H9 (cell line): ENCODE measurements at regions not wholly inside any gene's neighbourhood (a gene's known extent, or its start where the extent isn't known, plus 50 kb on each side); places are given as distances from the start of the nearest gene placed in this dataset.

Experiments used
- DNase-seq: peaks from one replicate; pipeline ENCODE4 v3.0.0-alpha.2; 2017
- H2AFZ ChIP-seq: one replicate; pipeline ENCODE4 v1.6.1; 2013; ENCODE audit warnings: mild to moderate bottlenecking, low read length, control low read depth, moderate library complexity
- H2AK5ac ChIP-seq: 2 replicates; pipeline ENCODE4 v1.6.1; 2013; ENCODE audit warnings: low read length, control low read depth, mixed read lengths; ENCODE audit not compliant: insufficient read length
- H2BK120ac ChIP-seq: one replicate; pipeline ENCODE4 v1.6.1; 2013; ENCODE audit warnings: low read depth, mild to moderate bottlenecking, low read length, control low read depth, inconsistent platforms; ENCODE audit not compliant: poor library complexity, severe bottlenecking
- H2BK12ac ChIP-seq: 2 replicates; pipeline ENCODE4 v1.6.1; 2013; ENCODE audit warnings: low read length, control low read depth, mixed read lengths, low read depth; ENCODE audit not compliant: insufficient read length
- H2BK15ac ChIP-seq: 2 replicates; pipeline ENCODE4 v1.6.1; 2013; ENCODE audit warnings: low read depth, low read length, control low read depth
- H2BK20ac ChIP-seq: one replicate; pipeline ENCODE4 v1.6.1; 2013; ENCODE audit warnings: low read depth, mild to moderate bottlenecking, low read length, control low read depth, inconsistent platforms; ENCODE audit not compliant: poor library complexity, severe bottlenecking
- H2BK5ac ChIP-seq: 2 replicates; pipeline ENCODE4 v1.6.1; 2013; ENCODE audit warnings: low read length, control low read depth, mixed read lengths; ENCODE audit not compliant: insufficient read length
- H3K14ac ChIP-seq: 2 replicates; pipeline ENCODE4 v1.6.1; 2013; ENCODE audit warnings: low read length, control low read depth; ENCODE audit not compliant: insufficient read depth
- H3K18ac ChIP-seq: 2 replicates; pipeline ENCODE4 v1.6.1; 2013; ENCODE audit warnings: low read depth, mild to moderate bottlenecking, mixed read lengths, low read length, control low read depth; ENCODE audit not compliant: insufficient read length
- H3K23ac ChIP-seq: 2 replicates; pipeline ENCODE4 v1.6.1; 2013; ENCODE audit warnings: low read length, control low read depth, mixed read lengths, low read depth; ENCODE audit not compliant: insufficient read length
- H3K23me2 ChIP-seq: 2 replicates; pipeline ENCODE4 v1.6.1; 2013; ENCODE audit warnings: low read depth, mild to moderate bottlenecking, mixed read lengths, low read length, control low read depth; ENCODE audit not compliant: insufficient read length, poor library complexity, severe bottlenecking
- H3K27ac ChIP-seq: 2 replicates; pipeline ENCODE4 v1.5.1; 2013; ENCODE audit warnings: low read length, control low read depth, mixed read lengths, low read depth; ENCODE audit not compliant: insufficient read length
- H3K27me3 ChIP-seq: 2 replicates; pipeline ENCODE4 v1.6.1; 2013; ENCODE audit warnings: low read length, control low read depth, inconsistent platforms; ENCODE audit not compliant: insufficient read depth
- H3K4ac ChIP-seq: 2 replicates; pipeline ENCODE4 v1.6.1; 2013; ENCODE audit warnings: low read depth, mild to moderate bottlenecking, control low read depth, inconsistent platforms, low read length, moderate library complexity
- H3K4me1 ChIP-seq: 2 replicates; pipeline ENCODE4 v1.6.1; 2013; ENCODE audit warnings: low read length, control low read depth, inconsistent platforms; ENCODE audit not compliant: insufficient read depth
- H3K4me2 ChIP-seq: 2 replicates; pipeline ENCODE4 v1.6.1; 2013; ENCODE audit warnings: low read length, control low read depth, mixed read lengths; ENCODE audit not compliant: insufficient read length, insufficient read depth
- H3K56ac ChIP-seq: 2 replicates; pipeline ENCODE4 v1.6.1; 2013; ENCODE audit warnings: low read depth, mild to moderate bottlenecking, mixed read lengths, low read length, control low read depth; ENCODE audit not compliant: insufficient read length
- H3K79me1 ChIP-seq: 2 replicates; pipeline ENCODE4 v1.6.1; 2013; ENCODE audit warnings: low read depth, mild to moderate bottlenecking, moderate library complexity, low read length, control low read depth, inconsistent platforms; ENCODE audit not compliant: insufficient read depth, poor library complexity, severe bottlenecking
- H3K79me2 ChIP-seq: 2 replicates; pipeline ENCODE4 v1.6.1; 2013; ENCODE audit warnings: low read length, control low read depth, inconsistent platforms; ENCODE audit not compliant: insufficient read depth
- H3K9ac ChIP-seq: 2 replicates; pipeline ENCODE4 v1.6.1; 2013; ENCODE audit warnings: low read length, control low read depth, mixed read lengths; ENCODE audit not compliant: insufficient read length; ENCODE audit errors: extremely low read depth
- H3K9me3 ChIP-seq: one replicate; pipeline ENCODE4 v1.6.1; 2013; ENCODE audit warnings: low read depth, low read length, inconsistent platforms; ENCODE audit not compliant: control insufficient read depth
- H3T11ph ChIP-seq: one replicate; pipeline ENCODE4 v1.6.1; 2013; ENCODE audit warnings: mild to moderate bottlenecking, low read length, control low read depth, inconsistent platforms
- H4K20me1 ChIP-seq: one replicate; pipeline ENCODE4 v1.6.1; 2013; ENCODE audit not compliant: control insufficient read depth, insufficient read length, insufficient read depth
- H4K5ac ChIP-seq: 2 replicates; pipeline ENCODE4 v1.6.1; 2013; ENCODE audit warnings: low read depth, mild to moderate bottlenecking, mixed read lengths, low read length, control low read depth; ENCODE audit not compliant: insufficient read length
- H4K8ac ChIP-seq: replicated peaks from 2 replicates; pipeline ENCODE4 v1.6.1; 2013; ENCODE audit warnings: low read length, control low read depth, mixed read lengths, low read depth; ENCODE audit not compliant: insufficient read length
- H4K91ac ChIP-seq: 2 replicates; pipeline ENCODE4 v1.6.1; 2013; ENCODE audit warnings: low read depth, mild to moderate bottlenecking, moderate library complexity, mixed read lengths, low read length, control low read depth; ENCODE audit not compliant: insufficient read length
- H3K27ac Mint-ChIP-seq, 3 experiments: 2 replicates in 2 of 3; 3 replicates in 1 of 3; pipeline ENCODE4 v1.8.0; 2020 to 2021; ENCODE audit warnings: mixed read lengths in 3 of 3, mild to moderate bottlenecking in 1 of 3, moderate library complexity in 1 of 3
- H3K27me3 Mint-ChIP-seq: 2 replicates; pipeline ENCODE4 v1.8.0; 2021; ENCODE audit warnings: low read depth, mild to moderate bottlenecking, moderate library complexity, mixed read lengths
- H3K36me3 Mint-ChIP-seq, 3 experiments: 2 replicates in 2 of 3; 3 replicates in 1 of 3; pipeline ENCODE4 v1.8.0; 2020 to 2021; ENCODE audit warnings: low read depth in 3 of 3, mixed read lengths in 3 of 3; ENCODE audit not compliant: insufficient read depth in 1 of 3
- H3K4me1 Mint-ChIP-seq, 2 experiments: 2 replicates each; pipeline ENCODE4 v1.8.0; 2020; ENCODE audit warnings: mixed read lengths in 2 of 2
- H3K4me3 Mint-ChIP-seq, 2 experiments: 2 replicates in 1 of 2; 3 replicates in 1 of 2; pipeline ENCODE4 v1.8.0; 2020 to 2021; ENCODE audit warnings: mild to moderate bottlenecking in 2 of 2, mixed read lengths in 2 of 2, moderate library complexity in 1 of 2
- H3K9me3 Mint-ChIP-seq, 2 experiments: 2 replicates in 1 of 2; 3 replicates in 1 of 2; pipeline ENCODE4 v1.8.0; 2020; ENCODE audit warnings: mild to moderate bottlenecking in 2 of 2, mixed read lengths in 2 of 2, moderate library complexity in 1 of 2
- CTCF ChIP-seq: fragments of 200-600 bp; sonication (generic); conservative IDR thresholded peaks from 3 replicates; pipeline ENCODE4 v1.8.0; 2021; ENCODE audit warnings: antibody characterized with exemption, mild to moderate bottlenecking
- WGBS: extraction: QIAGEN DNeasy Blood & Tissue Kit; methylation state at CpG from one replicate; pipeline ENCODE4 v1.1.7; 2013; ENCODE audit warnings: missing lambda C conversion rate, low lambda C conversion rate, mixed read lengths; ENCODE audit not compliant: insufficient read length; ENCODE audit errors: extremely low coverage; 5-methylcytosine and 5-hydroxymethylcytosine counted together

GRCh38 chr18:1037776-1038175, 133.1 kb downstream of the ADCYAP1 start:
- H2BK20ac ChIP-seq = no peak overlapping the region
- H3K4me3 Mint-ChIP-seq = no peak overlapping the region
- no peak overlapping the region for H3K27ac Mint-ChIP-seq

More at GRCh38 chr18:1037776-1038175, 133.1 kb downstream of the ADCYAP1 start:
- H3T11ph ChIP-seq = no peak overlapping the region
- DNase-seq = no peak
- H3K9ac ChIP-seq = no peak overlapping the region
- no peak overlapping the region for H3K56ac ChIP-seq
- H3K9me3 ChIP-seq = no peaks in the 10 kb centered on the region
- H2BK15ac ChIP-seq = no peak overlapping the region
- no peaks in the 10 kb centered on the region for H4K20me1 ChIP-seq
- H4K8ac ChIP-seq = no peak overlapping the region
- no peaks in the 10 kb centered on the region for H3K23me2 ChIP-seq
- no peak overlapping the region for H3K18ac ChIP-seq
- no peaks in the 10 kb centered on the region for H3K4me1 ChIP-seq
- Mint-ChIP-seq H3K27me3 (no peaks in the 10 kb centered on the region; the same call in 1 of the 2 replicates), H3K9me3 (peaks cover 31 to 36% of the 10 kb centered on the region in 2 experiments), H3K4me1 (peaks cover 2 to 3% of the 10 kb centered on the region in 2 experiments; a peak in 2 of 4 replicates), H3K36me3 (peaks cover 11 to 41% (median 34%) of the 10 kb centered on the region in 3 experiments)
- H3K23ac ChIP-seq = no peak overlapping the region
- TF ChIP-seq CTCF = no peak
- no peak overlapping the region for H2AFZ ChIP-seq
- H3K27me3 ChIP-seq = no peaks in the 10 kb centered on the region
- no peak overlapping the region for H3K4me2 ChIP-seq
- H2AK5ac ChIP-seq = no peak overlapping the region
- no peak overlapping the region for H4K91ac ChIP-seq
- H2BK5ac ChIP-seq = no peak overlapping the region
- no peak overlapping the region for H3K14ac ChIP-seq
- H3K79me1 ChIP-seq = no peaks in the 10 kb centered on the region
- H4K5ac ChIP-seq = no peak overlapping the region
- no peaks in the 10 kb centered on the region for H3K79me2 ChIP-seq
- WGBS = no CpG with 5 or more reads among the region's 2 CpGs
- H2BK120ac ChIP-seq = no peak overlapping the region
- no peak overlapping the region for H3K27ac ChIP-seq
- no peak overlapping the region for H3K4ac ChIP-seq
- no peak overlapping the region for H2BK12ac ChIP-seq
